H1 (cell line): ENCODE measurements at regions not wholly inside any gene's neighbourhood (a gene's known extent, or its start where the extent isn't known, plus 50 kb on each side); places are given as distances from the start of the nearest gene placed in this dataset.

Experiments
- CTCF ChIA-PET: fragments of 300-600 bp; sonication (Branson Sonifier 250); formaldehyde crosslinking; loops from one replicate; lab custom pipeline; 2021; ENCODE audit not compliant: partially characterized antibody; lab: Charles Lee
- POLR2A ChIA-PET: fragments of 300-600 bp; sonication (Branson Sonifier 250); formaldehyde crosslinking; loops from one replicate; lab custom pipeline; 2021; ENCODE audit warnings: inconsistent platforms; ENCODE audit not compliant: partially characterized antibody; lab: Charles Lee
- DNase-seq, 2 experiments: peaks; one replicate each; pipeline versions ENCODE4 v3.0.0 to v3.0.0-alpha.2; 2010 to 2022; ENCODE audit warnings: low spot score in 2 of 2, low read depth in 1 of 2, mixed read lengths in 1 of 2
- FAIRE-seq: peaks from 2 replicates; lab custom pipeline; 2011; peaks lifted over from hg19 to GRCh38; lab: Jason Lieb, UNC
- H2AFZ ChIP-seq: 2 replicates; pipeline ENCODE4 v1.8.1; 2012; ENCODE audit warnings: low read length, inconsistent platforms
- H2AK5ac ChIP-seq: 2 replicates; pipeline ENCODE4 v1.6.1; 2013; ENCODE audit warnings: low read depth, low read length
- H2BK120ac ChIP-seq: replicated peaks from 2 replicates; pipeline ENCODE3; 2013; ENCODE audit warnings: low read depth, low read length, inconsistent platforms
- H2BK12ac ChIP-seq: 2 replicates; pipeline ENCODE4 v1.6.1; 2013; ENCODE audit warnings: low read depth, low read length
- H2BK15ac ChIP-seq: 2 replicates; pipeline ENCODE4 v1.6.1; 2013; ENCODE audit warnings: low read length
- H2BK20ac ChIP-seq: 2 replicates; pipeline ENCODE4 v1.6.1; 2013; ENCODE audit warnings: low read length
- H2BK5ac ChIP-seq: 2 replicates; pipeline ENCODE4 v1.6.1; 2013; ENCODE audit warnings: low read depth, low read length
- H3K14ac ChIP-seq: 2 replicates; pipeline ENCODE4 v1.6.1; 2013; ENCODE audit warnings: inconsistent platforms; ENCODE audit not compliant: insufficient read length
- H3K18ac ChIP-seq: 2 replicates; pipeline ENCODE4 v1.6.1; 2013; ENCODE audit warnings: low read length; ENCODE audit errors: extremely low read depth
- H3K23ac ChIP-seq: 2 replicates; pipeline ENCODE4 v1.6.1; 2013; ENCODE audit warnings: inconsistent platforms; ENCODE audit not compliant: insufficient read length
- H3K23me2 ChIP-seq: 2 replicates; pipeline ENCODE4 v1.6.1; 2013; ENCODE audit warnings: low read depth, low read length
- H3K27ac ChIP-seq: 2 replicates; pipeline ENCODE4 v1.6.1; 2011; ENCODE audit warnings: low read depth, low read length, inconsistent platforms
- H3K27me3 ChIP-seq, 4 experiments: replicated peaks in 1 of 4; 1 replicate in 1 of 4; 2 replicates in 3 of 4; pipeline versions ENCODE4 v1.6.1 to v1.8.1; 2011 to 2013; ENCODE audit warnings: low read length in 3 of 4, mild to moderate bottlenecking in 3 of 4, inconsistent platforms in 2 of 4, mixed read lengths in 2 of 4, moderate library complexity in 1 of 4; ENCODE audit not compliant: control insufficient read depth in 3 of 4, insufficient read depth in 3 of 4; ENCODE audit errors: extremely low read depth in 1 of 4
- H3K36me3 ChIP-seq, 4 experiments: 2 replicates each; pipeline versions ENCODE4 v1.6.1 to v1.8.1; 2011 to 2013; ENCODE audit warnings: mild to moderate bottlenecking in 4 of 4, low read length in 3 of 4, moderate library complexity in 2 of 4, control low read depth in 1 of 4, inconsistent platforms in 1 of 4; ENCODE audit not compliant: insufficient read depth in 4 of 4, control insufficient read depth in 2 of 4
- H3K4ac ChIP-seq: replicated peaks from 2 replicates; pipeline ENCODE3; 2013; ENCODE audit warnings: low read length, low read depth, mixed read lengths, inconsistent platforms; ENCODE audit not compliant: insufficient read length
- H3K4me1 ChIP-seq, 4 experiments: replicated peaks in 1 of 4; 1 replicate in 1 of 4; 2 replicates in 3 of 4; pipeline versions ENCODE4 v1.6.1 to v1.8.1; 2011 to 2013; ENCODE audit warnings: low read length in 3 of 4, inconsistent platforms in 2 of 4, mixed read lengths in 1 of 4; ENCODE audit not compliant: insufficient read depth in 4 of 4, control insufficient read depth in 3 of 4
- H3K4me2 ChIP-seq, 2 experiments: 2 replicates each; pipeline versions ENCODE4 v1.6.1 to v1.8.1; 2011 to 2013; ENCODE audit warnings: low read depth in 2 of 2, low read length in 2 of 2, control low read depth in 1 of 2, inconsistent platforms in 1 of 2, mild to moderate bottlenecking in 1 of 2; ENCODE audit not compliant: insufficient read depth in 1 of 2
- H3K4me3 ChIP-seq, 4 experiments: fragments of 200-600, 300-600 bp in 1 of 4; sonication (generic), shearing (Covaris generic), sonication (Bioruptor Twin) in 1 of 4; 2 replicates each; pipeline versions ENCODE4 v1.5.1 to v1.8.1; 2011 to 2016; ENCODE audit warnings: low read length in 4 of 4, low read depth in 3 of 4, control low read depth in 2 of 4, inconsistent platforms in 2 of 4, mild to moderate bottlenecking in 2 of 4, mixed read lengths in 1 of 4, moderate library complexity in 1 of 4; ENCODE audit not compliant: insufficient read depth in 2 of 4; ENCODE audit errors: extremely low read depth in 1 of 4
- H3K56ac ChIP-seq: replicated peaks from 2 replicates; pipeline ENCODE3; 2013; ENCODE audit warnings: low read depth, mild to moderate bottlenecking, mixed read lengths, low read length, inconsistent platforms; ENCODE audit not compliant: insufficient read length
- H3K79me1 ChIP-seq: 2 replicates; pipeline ENCODE4 v1.6.1; 2013; ENCODE audit warnings: low read depth, low read length, control low read depth
- H3K79me2 ChIP-seq, 2 experiments: 2 replicates each; pipeline versions ENCODE4 v1.6.1 to v1.8.1; 2012 to 2013; ENCODE audit warnings: low read length in 2 of 2, mild to moderate bottlenecking in 2 of 2, inconsistent platforms in 1 of 2; ENCODE audit not compliant: insufficient read depth in 2 of 2, control insufficient read depth in 1 of 2
- H3K9ac ChIP-seq, 4 experiments: replicated peaks in 1 of 4; 1 replicate in 1 of 4; 2 replicates in 3 of 4; pipeline versions ENCODE4 v1.6.1 to v1.8.1; 2011 to 2013; ENCODE audit warnings: low read depth in 3 of 4, low read length in 3 of 4, control low read depth in 2 of 4, mild to moderate bottlenecking in 2 of 4, moderate library complexity in 2 of 4, inconsistent platforms in 1 of 4; ENCODE audit errors: extremely low read depth in 1 of 4
- H3K9me3 ChIP-seq, 2 experiments: 2 replicates each; pipeline versions ENCODE4 v1.6.1 to v1.8.1; 2012 to 2013; ENCODE audit warnings: mild to moderate bottlenecking in 2 of 2, moderate library complexity in 2 of 2, control low read depth in 1 of 2, inconsistent platforms in 1 of 2, low read depth in 1 of 2, low read length in 1 of 2, mixed read lengths in 1 of 2; ENCODE audit not compliant: insufficient read depth in 2 of 2
- H4K20me1 ChIP-seq, 2 experiments: replicated peaks in 1 of 2; 2 replicates each; pipeline versions ENCODE3 to v1.8.1; 2011 to 2013; ENCODE audit warnings: inconsistent platforms in 2 of 2, low read length in 2 of 2, mild to moderate bottlenecking in 1 of 2; ENCODE audit not compliant: insufficient read depth in 2 of 2, control insufficient read depth in 1 of 2
- H4K5ac ChIP-seq: 2 replicates; pipeline ENCODE4 v1.6.1; 2013; ENCODE audit warnings: low read length, low read depth, mixed read lengths, inconsistent platforms; ENCODE audit not compliant: insufficient read length
- H4K8ac ChIP-seq: 2 replicates; pipeline ENCODE4 v1.8.0; 2013; ENCODE audit warnings: mild to moderate bottlenecking, moderate library complexity, low read length, inconsistent platforms; ENCODE audit not compliant: insufficient read depth; ENCODE audit errors: extremely low read depth
- H4K91ac ChIP-seq: replicated peaks from 2 replicates; pipeline ENCODE3; 2013; ENCODE audit warnings: low read length, mixed read lengths, inconsistent platforms; ENCODE audit not compliant: insufficient read length
- BCL11A ChIP-seq, 2 experiments: IDR thresholded peaks; one replicate each; pipeline ENCODE4 v1.6.1; 2011; ENCODE audit warnings: low read depth in 2 of 2, low read length in 2 of 2, mild to moderate bottlenecking in 2 of 2
- CREB1 ChIP-seq: IDR thresholded peaks from 2 replicates; pipeline ENCODE4 v1.6.1; 2012; ENCODE audit warnings: inconsistent platforms
- FOSL1 ChIP-seq: IDR thresholded peaks from 2 replicates; pipeline ENCODE4 v1.6.1; 2011; ENCODE audit warnings: mild to moderate bottlenecking, low read depth, low read length, moderate library complexity; ENCODE audit not compliant: insufficient read depth
- KDM5A ChIP-seq: fragments of 200-600 bp; IDR thresholded peaks from 2 replicates; pipeline ENCODE4 v1.7.1; 2012; ENCODE audit warnings: mild to moderate bottlenecking, low read length, inconsistent platforms, mixed read lengths
- MAX ChIP-seq: IDR thresholded peaks from 2 replicates; pipeline ENCODE4 v1.6.1; 2012; ENCODE audit warnings: inconsistent platforms
- NANOG ChIP-seq: IDR thresholded peaks from 2 replicates; pipeline ENCODE4 v1.6.1; 2011; ENCODE audit warnings: low read length, low read depth, mild to moderate bottlenecking, inconsistent platforms; ENCODE audit not compliant: insufficient read depth, poor library complexity, severe bottlenecking
- NRF1 ChIP-seq: IDR thresholded peaks from 2 replicates; pipeline ENCODE4 v1.6.1; 2011; ENCODE audit warnings: mild to moderate bottlenecking, low read depth, low read length, improper control_type of control experiment
- PHF8 ChIP-seq: fragments of 200-600 bp; sonication (generic); conservative IDR thresholded peaks from 2 replicates; pipeline ENCODE4 v1.7.1; 2012; ENCODE audit warnings: low read depth, mild to moderate bottlenecking, inconsistent platforms, low read length, moderate library complexity
- SAP30 ChIP-seq: fragments of 300-600 bp; sonication (generic); IDR thresholded peaks from 2 replicates; pipeline ENCODE4 v1.7.1; 2012; ENCODE audit warnings: low read length, moderate library complexity, mild to moderate bottlenecking, inconsistent platforms; ENCODE audit not compliant: insufficient read depth, insufficient replicate concordance

GRCh38 chr1:208722592-208722991, 478.4 kb upstream of the PLXNA2 start:
- ChIA-PET CTCF (no interaction called here), POLR2A (no interaction called here)
- no peaks in the 10 kb centered on the region for H3K79me2 ChIP-seq

More at GRCh38 chr1:208722592-208722991, 478.4 kb upstream of the PLXNA2 start:
- H2BK120ac ChIP-seq: no peak overlapping the region
- no peak overlapping the region for H2BK15ac ChIP-seq
- no peaks in the 10 kb centered on the region; a peak in 1 of 7 replicates for H3K4me1 ChIP-seq
- no peaks in the 10 kb centered on the region for H3K79me1 ChIP-seq
- FAIRE-seq: no peak
- H2BK20ac ChIP-seq: no peak overlapping the region
- H2BK12ac ChIP-seq: no peak overlapping the region
- H3K27me3 ChIP-seq: no peaks in the 10 kb centered on the region
- no peak overlapping the region for H3K56ac ChIP-seq
- no peak overlapping the region for H3K14ac ChIP-seq
- H4K5ac ChIP-seq: no peak overlapping the region
- no peak overlapping the region for H3K4ac ChIP-seq
- no peaks in the 10 kb centered on the region for H3K36me3 ChIP-seq
- TF ChIP-seq KDM5A (no peak), NRF1 (no peak), PHF8 (no peak), BCL11A (IDR thresholded peaks at IDR 0.05; ENCODE audit: low read depth in 2 of 2, low read length in 2 of 2) (no peak), CREB1 (no peak), FOSL1 (no peak), SAP30 (no peak), NANOG (no peak), MAX (no peak)
- no peak overlapping the region for H4K8ac ChIP-seq
- no peak for DNase-seq
- peaks cover 8 to 18% of the 10 kb centered on the region in 2 experiments for H3K9me3 ChIP-seq
- H3K18ac ChIP-seq: no peak overlapping the region
- no peak overlapping the region for H3K23ac ChIP-seq
- no peak overlapping the region for H4K91ac ChIP-seq
- H3K27ac ChIP-seq: no peak overlapping the region
- H3K23me2 ChIP-seq: no peaks in the 10 kb centered on the region; the same call in 1 of the 2 replicates
- H4K20me1 ChIP-seq: no peaks in the 10 kb centered on the region
- H3K4me2 ChIP-seq: no peak overlapping the region
- H2AFZ ChIP-seq: no peak overlapping the region
- no peak overlapping the region for H2AK5ac ChIP-seq
- H3K4me3 ChIP-seq: no peak overlapping the region
- H2BK5ac ChIP-seq: no peak overlapping the region
- H3K9ac ChIP-seq: no peak overlapping the region
